NCI-H446 treated with DMSO at 0.1 percent for 48 hours (cell line): ENCODE measurements at regions not wholly inside any gene's neighbourhood (a gene's known extent, or its start where the extent isn't known, plus 50 kb on each side); places are given as distances from the start of the nearest gene placed in this dataset.
"Not testable (repeated sequence)": the region's sequence is repeated elsewhere in the genome, so short reads cannot be mapped to it uniquely, and the experiment has no call there.

Source experiments
- DNase-seq: peaks from one replicate; lab custom pipeline; 2025; lab: John Stamatoyannopoulos, UW

DNA sequence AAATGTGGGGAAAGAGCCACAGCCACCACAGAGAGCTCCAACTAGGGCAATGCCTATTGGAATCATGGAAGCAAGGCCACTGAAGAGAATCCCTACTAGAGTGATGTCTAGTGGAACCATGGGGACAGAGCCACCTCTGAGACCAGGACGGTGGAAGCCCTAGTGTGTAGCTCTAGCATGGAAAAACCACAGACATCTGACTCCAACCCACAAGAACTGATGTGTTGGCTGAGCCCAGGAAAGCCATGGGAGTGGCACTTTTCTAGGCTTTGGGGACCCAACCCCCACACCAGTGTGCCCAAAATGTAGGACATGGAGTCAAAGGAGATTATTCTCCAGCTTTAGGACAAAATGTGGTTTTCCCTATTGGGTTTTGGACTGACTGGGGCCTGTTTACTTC, 721.9 kb downstream of the BRINP1 start:
- no peak for DNase-seq

GRCh38 chr9:118650417-118650816, 718.8 kb downstream of the BRINP1 start:
- DNase-seq: no peak

DNA sequence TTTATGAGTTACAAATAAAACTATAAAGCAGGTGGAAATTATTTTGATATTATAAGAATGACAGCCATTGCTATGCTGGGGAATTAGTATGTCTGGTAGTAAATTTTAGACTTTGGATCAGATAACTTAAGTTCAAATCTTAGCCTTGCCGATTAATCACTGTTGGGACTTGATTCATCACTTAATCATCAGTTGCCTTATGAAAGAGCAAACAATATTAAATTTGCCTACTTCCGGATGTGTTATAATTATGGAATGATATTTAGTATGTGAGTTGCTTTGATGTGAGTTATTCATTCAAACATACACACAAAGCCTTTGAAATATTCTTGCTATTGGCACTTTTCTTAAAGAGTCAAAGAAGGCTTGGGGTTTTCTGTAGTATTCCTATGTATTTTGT, 717.7 kb downstream of the BRINP1 start:
- no peak for DNase-seq

DNA sequence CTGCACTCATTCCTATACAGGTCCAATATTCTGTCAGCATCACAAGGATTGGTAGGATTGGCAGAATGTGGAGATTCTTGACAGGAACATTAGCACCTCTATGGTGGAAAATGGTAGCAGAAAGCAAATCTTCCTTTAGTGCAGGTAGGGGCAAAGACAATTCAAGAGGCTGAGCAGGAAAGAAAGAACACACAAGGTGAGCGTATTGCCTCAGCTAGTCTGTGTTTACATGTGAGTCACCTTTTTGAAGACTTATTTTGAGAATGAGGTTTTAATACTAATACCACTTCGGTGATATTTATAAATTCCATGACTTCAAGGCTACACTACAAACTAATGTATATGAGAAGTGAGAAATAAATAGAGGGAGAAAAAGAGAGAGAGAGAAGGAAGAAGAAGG, 717.0 kb downstream of the BRINP1 start:
- DNase-seq: no peak

- no peak for DNase-seq
Measured at GRCh38 chr9:118652912-118653311, 716.3 kb downstream of the BRINP1 start.

DNA sequence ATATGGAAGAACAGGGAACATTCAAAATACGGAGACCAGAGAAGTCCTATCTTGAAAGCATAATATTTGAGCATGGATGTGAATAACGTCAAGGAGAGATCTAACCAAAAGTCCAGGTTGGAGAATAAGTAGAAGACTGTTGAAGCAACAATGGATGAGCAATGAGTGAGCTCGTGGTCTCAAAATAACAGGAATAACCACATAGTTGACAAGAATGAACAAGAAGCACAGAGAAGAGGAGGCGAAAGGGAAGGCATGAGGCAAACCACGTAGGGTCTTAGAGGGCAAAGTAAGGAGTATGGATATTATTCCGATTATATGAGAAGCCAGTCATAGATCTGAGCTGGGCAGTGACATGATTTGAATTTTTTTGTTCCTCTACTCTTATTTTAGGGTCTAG, 710.2 kb downstream of the BRINP1 start:
- no peak for DNase-seq

GRCh38 chr9:118665226-118665919, 703.9 kb downstream of the BRINP1 start:
- DNase-seq: no peak

- DNase-seq: no peak
Measured at GRCh38 chr9:118670011-118670953, 699.0 kb downstream of the BRINP1 start.

DNA sequence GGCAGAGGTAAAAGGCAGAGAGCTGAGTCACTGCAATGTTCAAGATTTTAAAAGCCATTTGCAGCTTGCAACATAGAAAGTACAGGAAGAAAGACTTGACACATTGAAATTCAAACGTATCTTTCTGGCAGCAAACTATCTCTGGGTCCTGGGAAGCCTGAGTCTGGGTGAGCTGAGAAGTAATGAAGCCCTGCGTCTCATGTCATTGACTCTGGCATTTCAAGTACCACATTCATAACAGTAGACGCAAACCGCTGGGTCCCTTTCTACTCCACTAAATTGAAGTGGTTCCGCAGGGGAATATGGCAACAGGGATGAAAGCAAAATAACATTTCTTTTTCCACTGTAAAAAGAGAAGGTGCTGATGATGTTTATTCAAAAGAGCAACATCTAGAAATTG, 694.3 kb downstream of the BRINP1 start:
- DNase-seq: no peak

- not testable (repeated sequence) for DNase-seq
Measured at GRCh38 chr9:118677936-118678653, 691.1 kb downstream of the BRINP1 start.

GRCh38 chr9:118686959-118687358, 682.3 kb downstream of the BRINP1 start:
- DNase-seq: no peak

DNA sequence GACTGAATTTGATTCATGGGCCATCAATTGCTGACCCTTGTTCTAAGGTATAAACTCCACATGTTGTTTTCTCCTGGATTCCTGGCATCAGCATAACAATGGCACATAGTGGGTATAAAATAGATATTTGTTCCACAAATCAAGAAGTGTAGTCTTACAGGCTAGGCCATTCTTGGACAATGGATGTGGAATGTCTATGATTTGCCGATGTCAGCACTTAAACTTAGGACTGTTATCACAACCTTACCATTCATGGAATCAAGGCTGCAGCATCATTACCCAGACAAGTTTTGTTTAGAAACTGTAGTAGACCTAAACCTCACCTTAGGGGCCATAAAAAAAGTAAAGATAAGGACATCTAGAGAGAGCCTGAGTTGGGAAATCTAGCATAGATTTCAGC, 680.0 kb downstream of the BRINP1 start:
- no peak for DNase-seq

- no peak for DNase-seq
Measured at GRCh38 chr9:118692613-118693012, 676.6 kb downstream of the BRINP1 start.

GRCh38 chr9:118693645-118694044, 675.6 kb downstream of the BRINP1 start:
- DNase-seq: no peak

DNA sequence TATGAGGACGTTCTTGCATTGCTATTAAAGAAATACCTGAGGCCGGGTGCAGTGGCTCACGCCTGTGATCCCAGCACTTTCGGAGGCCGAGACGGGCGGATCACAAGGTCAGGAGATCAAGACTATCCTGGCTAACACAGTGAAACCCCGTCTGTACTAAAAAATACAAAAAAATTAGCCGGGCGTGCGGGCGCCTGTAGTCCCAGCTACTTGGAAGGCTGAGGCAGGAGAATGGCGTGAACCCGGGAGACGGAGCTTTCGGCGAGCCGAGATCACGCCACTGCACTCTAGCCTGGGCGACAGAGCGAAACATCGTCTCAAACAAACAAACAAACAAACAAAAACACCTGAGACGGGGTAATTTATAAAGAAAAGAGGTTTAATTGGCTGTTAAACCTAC, 674.0 kb downstream of the BRINP1 start:
- not testable (repeated sequence) for DNase-seq

GRCh38 chr9:118701985-118702384, 667.2 kb downstream of the BRINP1 start:
- no peak for DNase-seq

GRCh38 chr9:118711843-118712242, 657.4 kb downstream of the BRINP1 start:
- no peak for DNase-seq

- DNase-seq: no peak
Measured at GRCh38 chr9:118721276-118721675, 648.0 kb downstream of the BRINP1 start.

DNA sequence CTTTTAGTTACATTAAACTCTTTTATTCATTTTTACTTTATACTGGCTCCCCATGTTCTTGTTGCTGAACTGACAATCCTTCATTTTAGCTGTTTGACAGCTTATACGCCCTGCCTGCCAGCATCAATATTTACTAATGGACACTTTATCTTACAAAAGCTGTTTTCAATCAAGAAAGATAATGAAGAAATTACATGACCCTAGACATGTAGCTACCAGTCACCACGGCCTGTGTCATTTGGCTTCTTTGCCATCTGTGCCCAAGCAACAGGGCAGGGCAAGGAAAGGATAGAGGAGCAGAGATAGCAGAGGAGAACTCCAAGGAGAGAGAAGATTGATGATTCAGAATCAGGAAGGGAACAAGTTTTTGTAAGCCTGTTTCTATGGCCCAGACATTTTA, 647.3 kb downstream of the BRINP1 start:
- no peak for DNase-seq

DNA sequence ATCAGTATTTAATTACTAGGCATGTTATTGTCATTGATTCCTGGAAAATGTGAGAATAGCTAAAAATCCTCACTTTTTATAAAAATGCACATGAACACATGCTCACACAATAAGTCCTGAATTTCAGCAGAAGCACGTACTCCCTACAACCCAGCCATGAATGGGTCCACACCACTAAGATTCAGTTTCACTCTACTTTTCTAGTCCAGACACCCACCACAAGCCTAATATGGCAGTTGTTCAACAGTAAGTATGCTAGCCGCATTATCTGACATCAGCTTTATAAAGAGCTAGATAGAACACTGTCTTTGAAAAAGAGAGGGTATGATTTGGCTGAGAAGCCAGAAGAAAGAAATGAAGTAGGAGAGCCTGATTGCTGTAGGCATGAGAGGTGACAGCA, 639.3 kb downstream of the BRINP1 start:
- DNase-seq: no peak

DNA sequence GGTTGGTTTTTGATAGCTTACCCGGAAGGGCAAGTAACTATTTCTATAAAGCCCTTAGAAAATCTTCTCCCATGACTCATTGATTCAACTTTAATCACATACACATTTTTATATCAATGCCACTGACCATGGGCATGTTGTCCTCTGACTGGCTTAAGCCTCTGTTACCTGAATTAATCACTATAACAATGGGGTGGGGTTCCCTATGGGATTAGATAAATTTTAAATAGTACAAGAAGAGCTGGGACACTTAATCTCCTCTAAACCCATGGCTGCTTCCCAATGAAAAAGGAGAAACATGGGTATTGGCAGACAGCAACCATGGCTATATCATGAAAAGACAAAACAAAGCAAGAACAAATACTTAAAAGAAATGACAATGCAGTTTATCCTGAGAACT, 636.2 kb downstream of the BRINP1 start:
- DNase-seq: no peak

GRCh38 chr9:118734696-118735095, 634.5 kb downstream of the BRINP1 start:
- DNase-seq: no peak

DNA sequence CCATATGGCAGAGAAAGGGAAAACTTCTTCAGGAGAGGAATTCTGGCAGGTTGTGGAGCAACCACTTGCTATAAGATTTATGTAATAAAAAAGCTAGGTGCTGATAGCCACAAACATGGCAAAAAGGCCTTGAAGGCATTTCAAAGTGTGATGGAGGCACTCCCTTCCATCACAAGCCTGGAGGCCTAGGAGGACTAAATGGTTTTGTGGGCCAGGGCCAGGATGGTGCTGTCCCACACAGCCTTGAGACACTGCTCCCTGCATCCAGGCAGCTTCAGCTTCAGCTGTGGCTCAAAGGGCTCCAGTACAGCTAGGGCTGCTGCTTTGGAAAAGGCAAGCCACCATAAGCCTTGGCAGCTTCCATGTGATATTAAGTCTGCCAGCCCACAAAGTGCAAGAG, 632.8 kb downstream of the BRINP1 start:
- DNase-seq: no peak
